Thoracic aorta (tissue), 2 donors: ENCODE measurements at regions not wholly inside any gene's neighbourhood (a gene's known extent, or its start where the extent isn't known, plus 50 kb on each side); places are given as distances from the start of the nearest gene placed in this dataset.

Experiments used
- ATAC-seq: fragments of 150-250 bp; one replicate; pipeline ENCODE4 v1.8.0; 2017; ENCODE audit warnings: low read depth; ENCODE audit not compliant: insufficient number of reproducible peaks, low FRiP score
- DNase-seq: peaks from one replicate; pipeline ENCODE4 v3.0.0-alpha.2; 2020; ENCODE audit warnings: low spot score
- H3K27ac ChIP-seq, 2 donors: fragments of 200-600 bp; sonication (generic); 1 replicate in 1 of 2; 2 replicates in 1 of 2; pipeline ENCODE4 v1.5.1; 2016; ENCODE audit warnings: mild to moderate bottlenecking in 2 of 2, moderate library complexity in 2 of 2
- H3K27me3 ChIP-seq: fragments of 200-600 bp; sonication (generic); replicated peaks from 2 replicates; pipeline ENCODE4 v1.6.0; 2016; ENCODE audit warnings: mild to moderate bottlenecking; ENCODE audit not compliant: insufficient read depth
- H3K36me3 ChIP-seq: fragments of 200-600 bp; sonication (generic); one replicate; pipeline ENCODE4 v1.5.1; 2016
- H3K4me1 ChIP-seq, 2 donors: fragments of 200-600 bp; sonication (generic); 1 replicate in 1 of 2; 2 replicates in 1 of 2; pipeline versions ENCODE4 v1.5.1 to v1.6.0; 2016; ENCODE audit warnings: low read depth in 2 of 2, mild to moderate bottlenecking in 1 of 2; ENCODE audit not compliant: control insufficient read depth in 1 of 2
- H3K4me3 ChIP-seq: fragments of 200-600 bp; sonication (generic); 2 replicates; pipeline ENCODE4 v1.5.1; 2016; ENCODE audit warnings: mild to moderate bottlenecking
- H3K9me3 ChIP-seq: fragments of 200-600 bp; sonication (generic); 2 replicates; pipeline ENCODE4 v1.5.1; 2016
- CTCF ChIP-seq: fragments of 200-600 bp; sonication (generic); IDR thresholded peaks from one replicate; pipeline ENCODE4 v1.5.1; 2019; ENCODE audit warnings: antibody characterized with exemption

- peaks cover 5 to 20% of the 10 kb centered on the region in 2 donors for H3K4me1 ChIP-seq
- H3K27me3 ChIP-seq: no peaks in the 10 kb centered on the region
- no peak for DNase-seq
- H3K36me3 ChIP-seq: no peaks in the 10 kb centered on the region
- H3K4me3 ChIP-seq: no peak overlapping the region
- no peak overlapping the region for H3K27ac ChIP-seq
- TF ChIP-seq CTCF: no peak
- H3K9me3 ChIP-seq: no peaks in the 10 kb centered on the region
- ATAC-seq: no peak
These were observed 63.8 kb downstream of the IRF2BPL start for GRCh38 chr14:76964695-76965094.

- H3K27ac ChIP-seq: no peak overlapping the region
- no peak for DNase-seq
- H3K27me3 ChIP-seq: no peaks in the 10 kb centered on the region
- H3K4me3 ChIP-seq: no peak overlapping the region
- no peak for TF ChIP-seq CTCF
- no peaks in the 10 kb centered on the region for H3K9me3 ChIP-seq
- H3K36me3 ChIP-seq: no peaks in the 10 kb centered on the region
- peaks cover 9 to 31% of the 10 kb centered on the region in 2 donors for H3K4me1 ChIP-seq
- no peak for ATAC-seq
These were observed 65.1 kb downstream of the IRF2BPL start for GRCh38 chr14:76963372-76963771.

- peaks cover 13 to 40% of the 10 kb centered on the region in 2 donors for H3K4me1 ChIP-seq
- H3K27ac ChIP-seq: peak overlapping the region; percentile 93
- H3K36me3 ChIP-seq: no peaks in the 10 kb centered on the region
- DNase-seq (no peak), ATAC-seq (no peak)
- H3K27me3 ChIP-seq: no peaks in the 10 kb centered on the region
- no peaks in the 10 kb centered on the region for H3K9me3 ChIP-seq
- peak overlapping the region; percentile 70 for H3K4me3 ChIP-seq
- no peak for TF ChIP-seq CTCF
These were observed 66.2 kb downstream of the IRF2BPL start for GRCh38 chr14:76962303-76962660.

GRCh38 chr14:76961631-76962302, 66.7 kb downstream of the IRF2BPL start:
- Histone ChIP-seq H3K4me3 (peak overlapping the region; percentile 70), H3K36me3 (no peaks in the 10 kb centered on the region), H3K9me3 (no peaks in the 10 kb centered on the region), H3K4me1 (peaks cover 18 to 45% of the 10 kb centered on the region in 2 donors), H3K27me3 (no peaks in the 10 kb centered on the region), H3K27ac (peak overlapping the region; percentile 93)
- DNase-seq (peak; percentile 82), ATAC-seq (peak; percentile 70)
- TF ChIP-seq CTCF: no peak

GRCh38 chr14:76958980-76959710, 69.4 kb downstream of the IRF2BPL start:
- DNase-seq (peak; percentile 66), ATAC-seq (peak; percentile 26)
- Histone ChIP-seq H3K36me3 (no peaks in the 10 kb centered on the region), H3K9me3 (no peaks in the 10 kb centered on the region), H3K27ac (peak overlapping the region; percentile 93 to 96), H3K27me3 (no peaks in the 10 kb centered on the region), H3K4me3 (no peak overlapping the region), H3K4me1 (peaks cover 38 to 70% of the 10 kb centered on the region in 2 donors)
- no peak for TF ChIP-seq CTCF
